ENCODE measurements at regions not wholly inside any gene's neighbourhood (a gene's known extent, or its start where the extent isn't known, plus 50 kb on each side); places are given as distances from the start of the nearest gene placed in this dataset.
"Not testable (repeated sequence)": the region's sequence is repeated elsewhere in the genome, so short reads cannot be mapped to it uniquely, and the experiment has no call there.

DNA sequence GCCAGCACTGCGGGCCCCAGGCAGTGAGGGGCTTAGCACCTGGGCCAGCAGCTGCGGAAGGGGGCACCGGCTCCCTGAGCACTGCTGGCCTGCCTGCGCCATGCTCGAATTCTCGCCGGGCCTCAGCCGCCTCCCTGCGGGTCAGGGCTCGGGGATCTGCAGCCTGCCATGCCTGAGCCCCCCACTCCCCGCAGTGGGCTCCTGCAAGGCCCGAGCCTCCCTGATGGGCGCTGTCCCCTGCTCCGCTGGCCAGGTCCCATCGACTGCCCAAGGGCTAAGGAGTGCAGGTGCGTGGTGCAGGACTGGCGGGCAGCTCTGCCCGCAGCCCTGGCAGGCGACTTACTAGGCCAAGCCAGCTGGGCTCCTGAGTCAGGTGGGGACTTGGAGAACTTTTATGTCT, 133.3 kb upstream of the LMNTD1 start:
- no peak for DNase-seq
- Mint-ChIP-seq H3K27ac (no peak overlapping the region), H3K27me3 (no peaks in the 10 kb centered on the region), H3K4me1 (no peaks in the 10 kb centered on the region), H3K9me3 (ENCODE audit: low read depth) (peaks cover 4% of the 10 kb centered on the region), H3K36me3 (ENCODE audit: low read depth) (no peaks in the 10 kb centered on the region), H3K4me3 (no peak overlapping the region)
- ATAC-seq = no peak
- intact Hi-C loops (cut with DNase I, micrococcal nuclease) = no loop called here
- POLR2A ChIA-PET = no interaction called here
- CTCF ChIA-PET = no interaction called here

DNA sequence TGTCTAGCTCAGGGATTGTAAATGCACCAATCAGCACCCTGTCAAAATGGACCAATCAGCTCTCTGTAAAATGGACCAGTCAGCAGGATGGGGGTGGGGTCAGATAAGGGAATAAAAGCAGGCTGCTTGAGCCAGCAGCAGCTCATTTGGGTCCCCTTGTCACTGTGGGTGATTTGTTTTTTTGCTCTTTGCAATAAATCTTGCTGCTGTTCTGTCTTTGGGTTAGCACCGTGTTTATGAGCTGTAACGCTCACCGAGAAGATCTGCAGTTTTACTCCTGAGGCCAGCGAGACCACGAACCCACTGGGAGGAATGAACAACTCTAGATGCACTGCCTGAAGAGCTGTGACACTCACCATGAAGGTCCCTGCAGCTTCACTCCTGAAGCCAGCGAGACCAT, 134.1 kb upstream of the LMNTD1 start:
- H3K4me1 Mint-ChIP-seq = no peaks in the 10 kb centered on the region
- H3K27ac Mint-ChIP-seq = no peak overlapping the region
- intact Hi-C loops (cut with DNase I, micrococcal nuclease) = no loop called here
- peaks cover 4% of the 10 kb centered on the region for H3K9me3 Mint-ChIP-seq (ENCODE audit: low read depth)
- H3K36me3 Mint-ChIP-seq (ENCODE audit: low read depth) = no peaks in the 10 kb centered on the region
- POLR2A ChIA-PET = no interaction called here
- DNase-seq (no peak), ATAC-seq (no peak)
- H3K27me3 Mint-ChIP-seq = no peaks in the 10 kb centered on the region
- CTCF ChIA-PET = no interaction called here
- H3K4me3 Mint-ChIP-seq = no peak overlapping the region

- H3K36me3 Mint-ChIP-seq (ENCODE audit: low read depth); H3K9me3 Mint-ChIP-seq (ENCODE audit: low read depth); intact Hi-C loops (cut with DNase I, micrococcal nuclease); DNase-seq; H3K4me3 Mint-ChIP-seq; POLR2A ChIA-PET; H3K27me3 Mint-ChIP-seq; H3K4me1 Mint-ChIP-seq; H3K27ac Mint-ChIP-seq; ATAC-seq; CTCF ChIA-PET: not testable (repeated sequence)
Measured at GRCh38 chr12:25688851-25689250, 135.8 kb upstream of the LMNTD1 start.

GRCh38 chr12:25689996-25690501, 137.0 kb upstream of the LMNTD1 start:
- Mint-ChIP-seq H3K27ac (no peak overlapping the region), H3K4me3 (no peak overlapping the region), H3K9me3 (ENCODE audit: low read depth) (peaks cover 4% of the 10 kb centered on the region), H3K4me1 (no peaks in the 10 kb centered on the region), H3K27me3 (no peaks in the 10 kb centered on the region), H3K36me3 (ENCODE audit: low read depth) (no peaks in the 10 kb centered on the region)
- no peak for DNase-seq
- POLR2A ChIA-PET = no interaction called here
- ATAC-seq = no peak
- CTCF ChIA-PET = no interaction called here
- intact Hi-C loops (cut with DNase I, micrococcal nuclease) = no loop called here

DNA sequence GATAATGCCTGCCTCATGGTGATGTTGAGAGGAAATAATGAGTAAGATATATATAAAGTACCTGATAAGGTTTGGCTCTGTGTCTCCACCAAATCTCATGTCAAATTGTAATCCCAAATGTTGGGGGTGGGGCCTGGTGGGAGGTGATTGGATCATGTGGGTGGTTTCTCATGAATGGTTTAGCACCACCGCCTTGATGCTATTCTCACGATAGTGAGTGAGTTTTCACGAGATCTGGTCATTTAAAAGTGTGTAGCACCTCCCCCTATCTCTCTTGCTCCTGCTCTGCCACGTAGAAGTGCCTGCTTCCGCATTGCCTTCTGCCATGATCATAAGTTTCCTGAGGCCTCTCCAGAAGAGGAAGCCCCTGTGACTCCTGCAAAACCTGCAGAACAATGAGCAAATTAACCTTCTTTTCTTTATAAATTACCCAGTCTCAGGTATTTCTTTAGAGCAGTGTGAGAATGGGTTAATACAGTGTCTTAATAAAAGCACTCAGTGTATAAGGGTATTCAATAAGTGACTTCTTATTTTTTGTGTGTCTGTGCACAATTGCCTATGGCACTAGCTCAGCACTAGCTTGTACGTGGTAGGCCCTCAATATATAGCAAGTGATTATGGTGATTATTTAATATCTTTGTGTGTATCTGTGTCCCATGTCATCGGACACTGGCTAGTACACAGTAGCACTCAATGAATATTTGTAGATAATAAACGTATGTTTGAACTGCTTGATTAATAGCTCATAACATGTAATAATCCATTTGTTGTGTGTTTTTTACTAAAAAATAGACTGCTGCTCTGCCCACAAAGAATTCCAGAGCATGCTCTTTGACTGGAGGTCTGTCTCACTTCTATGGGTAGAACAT, 138.1 kb upstream of the LMNTD1 start:
- no peak overlapping the region for H3K27ac Mint-ChIP-seq
- ATAC-seq = no peak
- H3K9me3 Mint-ChIP-seq (ENCODE audit: low read depth) = peaks cover 4% of the 10 kb centered on the region
- DNase-seq = no peak
- H3K27me3 Mint-ChIP-seq = no peaks in the 10 kb centered on the region
- ChIA-PET POLR2A (no interaction called here), CTCF (no interaction called here)
- H3K36me3 Mint-ChIP-seq (ENCODE audit: low read depth) = no peaks in the 10 kb centered on the region
- no peak overlapping the region for H3K4me3 Mint-ChIP-seq
- no peaks in the 10 kb centered on the region for H3K4me1 Mint-ChIP-seq
- intact Hi-C loops (cut with DNase I, micrococcal nuclease) = no loop called here

- POLR2A ChIA-PET = interaction anchor here (0.6 kb wide), 1 partner anchor 601 kb away, joined by 3 read pairs; no protein-coding TSS in a partner anchor
- Mint-ChIP-seq H3K27me3 (no peaks in the 10 kb centered on the region), H3K9me3 (ENCODE audit: low read depth) (peaks cover 4% of the 10 kb centered on the region), H3K27ac (no peak overlapping the region), H3K4me3 (no peak overlapping the region), H3K4me1 (no peaks in the 10 kb centered on the region), H3K36me3 (ENCODE audit: low read depth) (no peaks in the 10 kb centered on the region)
- no peak for ATAC-seq
- DNase-seq = no peak
- CTCF ChIA-PET = no interaction called here
- intact Hi-C loops (cut with DNase I, micrococcal nuclease) = no loop called here
Measured at GRCh38 chr12:25691865-25692114, 138.7 kb upstream of the LMNTD1 start.

DNA sequence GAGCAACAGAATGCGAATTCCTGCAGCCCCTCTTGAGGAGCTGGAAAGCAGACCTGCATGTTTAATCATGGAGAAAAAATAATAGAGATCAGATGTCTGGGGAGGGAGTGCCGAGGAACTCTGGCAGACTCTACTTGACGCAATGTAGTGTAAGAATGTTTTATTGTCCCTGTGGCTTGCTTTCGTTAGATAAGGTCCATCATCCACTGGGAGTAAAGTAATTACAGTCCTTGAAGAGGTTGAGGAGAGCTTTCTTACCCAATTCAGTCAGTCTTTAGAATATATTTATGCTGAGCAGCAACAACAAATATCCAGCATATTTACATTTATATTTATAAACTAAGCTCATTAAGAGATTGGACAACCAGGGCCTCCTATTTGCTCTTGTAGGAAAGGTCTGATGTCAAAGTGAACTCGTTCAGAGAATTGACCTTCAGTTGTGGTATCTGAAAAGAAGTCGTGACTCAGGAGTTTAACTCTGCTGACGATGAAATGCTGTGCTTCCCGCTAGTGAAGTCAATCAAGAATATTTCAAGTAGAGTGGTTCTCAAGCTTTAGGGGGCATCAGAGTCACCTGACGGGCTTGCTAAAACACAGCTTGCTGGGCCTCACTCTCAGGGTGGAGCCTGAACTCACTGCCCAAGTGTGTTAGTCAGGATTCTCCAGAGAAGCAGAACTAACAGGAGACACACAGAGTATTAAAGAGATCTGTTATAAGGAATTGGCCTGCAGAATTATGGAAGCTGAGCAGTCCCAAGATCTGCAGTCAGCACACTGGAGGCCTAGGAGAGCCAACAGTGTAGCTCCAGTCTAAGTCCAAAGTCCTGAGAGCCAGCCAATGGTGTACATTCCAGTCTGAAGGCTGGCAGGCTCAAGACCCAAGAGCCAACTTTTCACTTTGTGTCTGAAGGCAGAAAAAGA, 139.3 kb upstream of the LMNTD1 start:
- no peaks in the 10 kb centered on the region for H3K36me3 Mint-ChIP-seq (ENCODE audit: low read depth)
- intact Hi-C loops (cut with DNase I, micrococcal nuclease) = no loop called here
- ATAC-seq (no peak), DNase-seq (no peak)
- no peak overlapping the region for H3K4me3 Mint-ChIP-seq
- POLR2A ChIA-PET = interaction anchor here (0.6 kb wide), 1 partner anchor 601 kb away, joined by 3 read pairs; no protein-coding TSS in a partner anchor
- no peaks in the 10 kb centered on the region for H3K4me1 Mint-ChIP-seq
- CTCF ChIA-PET = no interaction called here
- H3K27ac Mint-ChIP-seq = no peak overlapping the region
- H3K9me3 Mint-ChIP-seq (ENCODE audit: low read depth) = peaks cover under 1% of the 10 kb centered on the region
- no peaks in the 10 kb centered on the region for H3K27me3 Mint-ChIP-seq

GRCh38 chr12:25694072-25694471, 141.0 kb upstream of the LMNTD1 start:
- POLR2A ChIA-PET = no interaction called here
- no peaks in the 10 kb centered on the region for H3K4me1 Mint-ChIP-seq
- H3K27ac Mint-ChIP-seq = no peak overlapping the region

DNA sequence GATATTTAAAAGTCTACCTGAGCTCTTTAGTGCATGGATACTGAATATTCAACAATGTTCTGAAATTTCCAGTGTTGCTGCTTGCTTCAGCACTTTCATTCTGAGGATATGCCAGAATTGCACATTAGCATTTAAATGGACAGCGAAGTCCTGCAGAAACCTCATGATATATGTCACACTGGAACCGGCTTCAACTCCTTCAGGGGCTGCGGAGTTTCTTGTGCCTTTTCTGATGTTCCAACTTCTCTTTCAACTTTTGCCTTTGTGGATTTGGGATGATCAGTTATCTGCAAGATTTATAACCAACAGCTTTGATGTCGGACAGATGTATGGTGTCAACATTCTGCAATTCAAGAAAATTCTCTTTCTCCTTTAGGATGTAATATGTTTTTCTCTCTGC, 142.5 kb upstream of the LMNTD1 start:
- intact Hi-C loops (cut with DNase I, micrococcal nuclease) = no loop called here
- no peak overlapping the region for H3K27ac Mint-ChIP-seq
- no peaks in the 10 kb centered on the region for H3K36me3 Mint-ChIP-seq (ENCODE audit: low read depth)
- no peak for DNase-seq
- no peak overlapping the region for H3K4me3 Mint-ChIP-seq
- no peak for ATAC-seq
- no peaks in the 10 kb centered on the region for H3K9me3 Mint-ChIP-seq (ENCODE audit: low read depth)
- no peaks in the 10 kb centered on the region for H3K4me1 Mint-ChIP-seq
- H3K27me3 Mint-ChIP-seq = no peaks in the 10 kb centered on the region
- CTCF ChIA-PET = no interaction called here
- POLR2A ChIA-PET = no interaction called here

More at GRCh38 chr12:25694072-25694471, 141.0 kb upstream of the LMNTD1 start:
- Mint-ChIP-seq H3K4me3 (no peak overlapping the region), H3K27me3 (no peaks in the 10 kb centered on the region), H3K36me3 (ENCODE audit: low read depth) (no peaks in the 10 kb centered on the region), H3K9me3 (ENCODE audit: low read depth) (no peaks in the 10 kb centered on the region)
- CTCF ChIA-PET = no interaction called here
- no peak for DNase-seq
- no peak for ATAC-seq
- intact Hi-C loops (cut with DNase I, micrococcal nuclease) = no loop called here

DNA sequence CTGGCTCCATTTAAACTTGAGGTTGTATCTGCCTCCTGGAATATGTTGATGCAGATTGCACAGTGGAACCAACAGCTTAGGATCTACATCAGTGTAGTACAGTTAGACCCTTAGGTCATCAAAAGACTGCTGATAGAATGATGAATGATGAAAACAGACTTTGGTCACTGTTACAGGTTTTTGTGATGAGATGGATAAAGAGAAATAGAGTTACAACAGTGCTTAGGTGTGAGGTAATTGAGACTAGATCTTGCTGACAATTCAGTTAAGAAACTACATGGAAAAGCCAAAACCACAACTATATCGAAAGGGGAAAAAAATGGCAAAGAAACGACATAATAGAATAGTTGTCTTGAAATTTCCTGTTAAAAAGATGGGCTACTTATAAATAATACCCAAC, 145.7 kb upstream of the LMNTD1 start:
- intact Hi-C loops (cut with DNase I, micrococcal nuclease) = no loop called here
- ATAC-seq (no peak), DNase-seq (no peak)
- Mint-ChIP-seq H3K4me1 (no peaks in the 10 kb centered on the region), H3K4me3 (no peak overlapping the region), H3K27me3 (no peaks in the 10 kb centered on the region), H3K9me3 (ENCODE audit: low read depth) (no peaks in the 10 kb centered on the region), H3K27ac (no peak overlapping the region), H3K36me3 (ENCODE audit: low read depth) (no peaks in the 10 kb centered on the region)
- ChIA-PET CTCF (no interaction called here), POLR2A (no interaction called here)

DNA sequence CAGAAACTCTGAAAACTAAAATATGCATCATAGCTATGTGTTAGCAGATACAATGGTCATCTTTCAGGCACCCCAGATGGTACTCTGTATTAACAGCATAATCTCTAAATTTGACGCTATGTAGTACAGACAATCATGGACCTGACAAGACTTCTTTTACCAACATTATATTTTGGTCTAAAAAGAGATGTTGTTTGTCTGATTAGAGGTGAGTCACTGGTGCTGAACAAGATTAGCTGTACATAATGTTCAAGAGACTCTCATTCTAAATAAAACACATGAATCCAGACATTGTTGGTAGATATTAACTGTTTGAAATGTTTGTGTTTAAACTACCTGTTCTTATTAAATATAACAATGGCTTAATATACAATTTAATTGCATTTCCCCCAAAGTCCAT, 146.4 kb upstream of the LMNTD1 start:
- H3K27me3 Mint-ChIP-seq = no peaks in the 10 kb centered on the region
- ChIA-PET POLR2A (no interaction called here), CTCF (no interaction called here)
- DNase-seq = no peak
- no peak overlapping the region for H3K4me3 Mint-ChIP-seq
- no peak overlapping the region for H3K27ac Mint-ChIP-seq
- H3K4me1 Mint-ChIP-seq = no peaks in the 10 kb centered on the region
- intact Hi-C loops (cut with DNase I, micrococcal nuclease) = no loop called here
- no peaks in the 10 kb centered on the region for H3K36me3 Mint-ChIP-seq (ENCODE audit: low read depth)
- H3K9me3 Mint-ChIP-seq (ENCODE audit: low read depth) = no peaks in the 10 kb centered on the region
- no peak for ATAC-seq

- POLR2A ChIA-PET = no interaction called here
- Mint-ChIP-seq H3K4me1 (peaks cover 2% of the 10 kb centered on the region), H3K9me3 (ENCODE audit: low read depth) (peaks cover 1% of the 10 kb centered on the region), H3K4me3 (no peak overlapping the region), H3K27me3 (no peaks in the 10 kb centered on the region), H3K36me3 (ENCODE audit: low read depth) (no peaks in the 10 kb centered on the region), H3K27ac (no peak overlapping the region)
- DNase-seq (no peak), ATAC-seq (no peak)
- CTCF ChIA-PET = no interaction called here
- intact Hi-C loops (cut with DNase I, micrococcal nuclease) = no loop called here
Measured at GRCh38 chr12:25701290-25701689, 148.2 kb upstream of the LMNTD1 start.

All from activated CD4-positive, alpha-beta T cell treated with anti-CD3 and anti-CD28 coated beads for 36 hours (primary cell).